GM12878 (cell line): ENCODE measurements at regions not wholly inside any gene's neighbourhood (a gene's known extent, or its start where the extent isn't known, plus 50 kb on each side); places are given as distances from the start of the nearest gene placed in this dataset.

ENCODE experiments used
- CTCF ChIP-seq, 3 experiments: IDR thresholded peaks in 2 of 3; conservative IDR thresholded peaks in 1 of 3; 2 replicates each; pipeline ENCODE4 v1.5.1; 2011; ENCODE audit warnings: low read depth in 3 of 3, low read length in 3 of 3, mild to moderate bottlenecking in 3 of 3, control low read depth in 2 of 3, moderate library complexity in 2 of 3, inconsistent platforms in 1 of 3, mixed read lengths in 1 of 3; ENCODE audit not compliant: control insufficient read depth in 2 of 3, insufficient read depth in 1 of 3; ENCODE audit errors: extremely low read depth in 1 of 3
- EZH2 ChIP-seq: IDR thresholded peaks from 2 replicates; pipeline ENCODE4 v1.6.1; 2012; ENCODE audit warnings: low read depth, mild to moderate bottlenecking, control low read depth, inconsistent platforms, low read length, borderline replicate concordance; ENCODE audit not compliant: control insufficient read depth
- FOXM1 ChIP-seq: IDR thresholded peaks from 2 replicates; pipeline ENCODE4 v1.6.1; 2012; ENCODE audit warnings: low read depth, mild to moderate bottlenecking, inconsistent platforms, low read length, moderate library complexity
- YY1 ChIP-seq: IDR thresholded peaks from 2 replicates; pipeline ENCODE4 v1.6.1; 2011; ENCODE audit warnings: low read depth, mild to moderate bottlenecking, low read length

GRCh38 chr11:91810871-91811270 lies 413.7 kb upstream of the FAT3 start:
- TF ChIP-seq YY1 (no peak), FOXM1 (no peak), CTCF (IDR thresholded peaks at IDR 0.05 in 2 of 3, conservative IDR thresholded peaks at IDR 0.05 in 1 of 3; ENCODE audit: control insufficient read depth in 2 of 3, extremely low read depth in 1 of 3, insufficient read depth in 1 of 3, low read depth in 3 of 3, low read length in 3 of 3) (no peak), EZH2 (no peak)
